Superior temporal gyrus (tissue), 1 donor: ENCODE measurements at regions not wholly inside any gene's neighbourhood (a gene's known extent, or its start where the extent isn't known, plus 50 kb on each side); places are given as distances from the start of the nearest gene placed in this dataset.

Experiments used
- DNase-seq: peaks from one replicate; pipeline ENCODE4 v3.0.0-alpha.2; 2016; ENCODE audit errors: extremely low spot score

GRCh38 chr13:26989957-26990713 is 181.5 kb downstream of the USP12 start:
- DNase-seq = no peak

- no peak for DNase-seq
These were observed 182.2 kb downstream of the USP12 start for GRCh38 chr13:26989261-26989956.

- DNase-seq = no peak
These were observed 183.4 kb downstream of the USP12 start for GRCh38 chr13:26988059-26988769.

- no peak for DNase-seq
These were observed 184.1 kb downstream of the USP12 start for GRCh38 chr13:26987486-26988013.

GRCh38 chr13:26985285-26985878 is 186.2 kb downstream of the USP12 start:
- DNase-seq = peak; percentile 96

GRCh38 chr13:26984337-26984736 is 187.3 kb downstream of the USP12 start:
- no peak for DNase-seq

GRCh38 chr13:26983543-26984320 is 187.9 kb downstream of the USP12 start:
- DNase-seq = no peak

- DNase-seq = no peak
These were observed 191.2 kb downstream of the USP12 start for GRCh38 chr13:26980099-26981031.

GRCh38 chr13:26979334-26979733 is 192.3 kb downstream of the USP12 start:
- no peak for DNase-seq

GRCh38 chr13:26978081-26978860 is 193.3 kb downstream of the USP12 start:
- DNase-seq = no peak

- DNase-seq = no peak
These were observed 194.1 kb downstream of the USP12 start for GRCh38 chr13:26977541-26977940.

GRCh38 chr13:26976313-26976712 is 195.3 kb downstream of the USP12 start:
- DNase-seq = no peak

GRCh38 chr13:26973946-26974345 is 197.7 kb downstream of the USP12 start:
- no peak for DNase-seq

GRCh38 chr13:26973295-26973694 is 198.3 kb downstream of the USP12 start:
- DNase-seq = no peak

- DNase-seq = no peak
These were observed 199.4 kb downstream of the USP12 start for GRCh38 chr13:26971990-26972887.

GRCh38 chr13:26968431-26969341 is 202.9 kb downstream of the USP12 start:
- no peak for DNase-seq
